Sigmoid colon (tissue), 4 donors: ENCODE measurements at regions not wholly inside any gene's neighbourhood (a gene's known extent, or its start where the extent isn't known, plus 50 kb on each side); places are given as distances from the start of the nearest gene placed in this dataset.

Source experiments
- CTCF ChIP-seq, 4 experiments: fragments of 450-650 bp in 3 of 4; fragments of 200-600 bp in 1 of 4; IDR thresholded peaks; one replicate each; pipeline ENCODE4 v1.5.1; 2016 to 2019; ENCODE audit warnings: antibody characterized with exemption in 4 of 4, mild to moderate bottlenecking in 3 of 4, moderate library complexity in 2 of 4
- POLR2A ChIP-seq, 2 donors: fragments of 450-650 bp; IDR thresholded peaks; one replicate each; pipeline ENCODE4 v1.6.1; 2016; ENCODE audit warnings: antibody characterized with exemption in 2 of 2, mild to moderate bottlenecking in 2 of 2, moderate library complexity in 2 of 2
- POLR2AphosphoS5 ChIP-seq, 4 donors: sonication (generic); formaldehyde crosslinking; IDR thresholded peaks; one replicate each; pipeline ENCODE4 v1.6.1; 2017; ENCODE audit warnings: antibody characterized with exemption in 4 of 4

- no peak for TF ChIP-seq POLR2A (IDR thresholded peaks at IDR 0.05)
- no peak for TF ChIP-seq CTCF (IDR thresholded peaks at IDR 0.05)
- no peak for TF ChIP-seq POLR2AphosphoS5 (IDR thresholded peaks at IDR 0.05)
These were observed 109.4 kb downstream of the RFC3 start for GRCh38 chr13:33927315-33927714.
